Stimulated activated CD8-positive, alpha-beta memory T cell treated with anti-CD3 and anti-CD28 coated beads, Interleukin-12 subunit alpha, Interleukin-12 subunit beta, amount 100 ng/mL, for 24 hours (primary cell): ENCODE measurements at regions not wholly inside any gene's neighbourhood (a gene's known extent, or its start where the extent isn't known, plus 50 kb on each side); places are given as distances from the start of the nearest gene placed in this dataset.
"Not testable (repeated sequence)": the region's sequence is repeated elsewhere in the genome, so short reads cannot be mapped to it uniquely, and the experiment has no call there.

Experiments used
- DNase-seq: peaks from one replicate; pipeline ENCODE4 v3.0.0-alpha.2; 2020; ENCODE audit errors: extremely low read depth

DNA sequence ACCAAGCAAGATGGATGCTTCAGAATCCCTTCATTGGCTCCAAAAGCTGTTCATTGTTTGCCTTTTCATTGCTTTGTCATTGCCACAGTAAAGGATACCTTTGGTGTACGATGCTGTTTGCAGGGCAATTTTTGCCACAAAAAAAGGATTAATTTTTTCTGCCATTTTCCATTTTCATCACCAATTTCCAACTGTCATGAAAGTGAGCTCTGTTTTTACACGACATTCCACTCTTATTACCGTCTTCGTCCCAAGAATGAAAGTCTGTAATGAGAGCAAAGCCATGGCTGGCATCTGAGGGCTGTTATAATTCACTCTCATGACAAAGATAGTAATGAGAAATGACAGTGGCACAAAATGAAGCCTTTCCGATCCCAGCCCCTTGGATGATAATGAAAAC lies 272.7 kb upstream of the DCN start:
- DNase-seq = no peak

DNA sequence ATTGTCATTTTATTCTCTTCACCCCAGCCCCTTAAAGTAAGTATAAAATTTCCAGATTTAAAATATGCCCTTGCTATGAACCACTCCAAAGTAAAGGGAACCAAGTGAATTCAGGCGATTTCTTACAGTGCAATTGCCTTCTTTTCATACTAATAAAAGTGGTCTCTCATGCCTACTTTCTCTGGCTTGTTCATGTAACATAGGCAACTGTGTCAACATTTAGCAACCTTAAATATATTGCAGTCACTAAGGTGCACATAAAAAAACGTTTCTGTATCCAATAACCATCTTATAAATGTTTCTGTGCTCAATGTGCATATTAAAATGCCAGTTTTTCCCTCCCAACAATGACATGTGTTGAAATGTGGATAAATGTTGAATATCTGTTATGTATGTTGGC lies 271.6 kb upstream of the DCN start:
- DNase-seq = no peak

- not testable (repeated sequence) for DNase-seq
Measured at GRCh38 chr12:91452464-91452863, 269.8 kb upstream of the DCN start.

GRCh38 chr12:91441993-91442952 lies 259.7 kb upstream of the DCN start:
- no peak for DNase-seq

GRCh38 chr12:91441246-91441645 lies 258.6 kb upstream of the DCN start:
- DNase-seq = no peak

DNA sequence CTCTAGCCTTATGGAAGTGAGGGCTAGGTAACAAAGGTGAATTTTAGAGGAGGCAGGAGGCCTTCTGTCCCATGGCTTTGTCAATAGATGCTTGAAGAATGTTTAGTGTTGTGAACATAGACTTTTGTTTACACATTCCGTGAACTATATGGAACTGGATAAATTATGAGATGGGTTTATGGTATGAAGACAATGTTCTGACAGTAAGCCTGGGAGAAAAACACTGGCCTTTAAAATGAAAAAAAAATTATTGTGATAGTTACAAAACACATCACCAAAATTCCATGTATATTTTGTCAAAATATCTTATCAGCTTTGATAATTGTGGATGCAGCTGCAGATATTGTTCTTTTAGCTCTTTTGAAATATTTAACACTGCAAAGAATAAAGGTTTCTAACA lies 251.5 kb upstream of the DCN start:
- no peak for DNase-seq

DNA sequence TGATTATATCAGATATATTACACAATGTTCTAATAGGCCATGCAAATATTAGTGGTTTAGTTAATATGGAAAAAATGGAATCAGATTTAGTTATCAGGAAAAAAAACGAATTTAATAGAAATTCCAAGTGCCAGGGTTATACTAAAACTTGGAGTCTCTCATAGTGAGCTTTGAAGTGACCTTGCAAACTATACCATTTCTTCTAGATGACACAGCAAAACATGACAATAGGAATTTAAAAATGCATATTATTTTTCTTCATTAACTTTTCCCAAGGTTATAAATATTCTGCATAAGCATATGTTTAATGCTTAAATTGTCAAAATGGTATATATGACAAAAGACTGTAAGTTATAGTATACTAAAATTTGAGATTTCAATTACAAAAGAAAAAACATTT lies 250.1 kb upstream of the DCN start:
- no peak for DNase-seq

DNA sequence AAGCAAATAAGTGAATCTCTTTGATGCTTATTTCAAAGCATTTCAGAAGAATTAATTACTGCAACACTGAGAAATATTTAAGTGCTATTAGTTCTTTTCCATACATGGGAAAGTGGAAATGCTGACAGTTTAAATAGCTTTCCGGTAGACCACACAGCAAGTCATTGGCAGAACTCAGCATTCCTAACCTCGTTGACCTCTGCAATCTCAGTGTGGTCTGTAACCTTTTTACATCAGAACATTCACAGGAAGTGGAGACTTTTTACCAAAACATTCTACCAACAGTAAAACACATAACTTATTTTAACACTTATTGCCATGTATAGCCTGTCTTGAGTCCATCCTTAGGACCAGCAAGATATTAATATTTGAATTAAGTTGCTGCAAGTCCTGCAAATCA lies 249.5 kb upstream of the DCN start:
- DNase-seq = no peak

DNA sequence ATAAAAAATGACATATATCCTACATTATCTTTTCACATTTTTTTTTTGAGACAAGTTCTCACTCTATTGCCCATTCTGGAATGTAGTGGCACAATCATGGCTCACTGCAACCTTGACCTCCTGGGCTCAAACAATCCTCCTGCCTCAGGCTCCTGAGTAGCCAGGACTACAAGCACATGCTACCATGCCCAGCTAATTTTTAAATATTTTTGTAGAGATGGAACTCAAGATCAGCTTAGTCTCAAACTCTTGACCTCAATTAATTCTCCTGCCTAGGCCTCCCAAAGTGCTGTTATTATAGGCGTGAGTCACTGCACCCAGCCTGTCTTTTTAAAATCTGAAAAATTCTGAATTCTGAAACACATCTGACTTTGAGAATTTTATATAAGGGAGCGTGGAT lies 241.9 kb upstream of the DCN start:
- no peak for DNase-seq

DNA sequence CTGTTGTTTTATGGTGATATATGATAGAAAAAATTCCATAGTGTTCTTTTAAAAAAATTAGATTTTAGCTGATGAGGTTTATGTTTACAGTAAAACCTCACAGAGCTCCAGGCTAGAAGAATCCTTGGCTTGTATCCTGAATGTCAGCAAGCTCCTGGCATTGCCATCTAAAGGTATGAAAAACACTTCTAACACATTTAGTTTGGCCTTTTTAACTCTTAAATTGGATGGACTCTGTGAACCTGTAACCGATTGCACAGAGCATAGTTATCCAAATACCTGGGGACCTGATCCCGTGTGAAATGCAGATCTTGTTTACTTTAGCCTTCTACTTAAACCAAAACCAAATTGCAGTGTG lies 241.1 kb upstream of the DCN start:
- no peak for DNase-seq

DNA sequence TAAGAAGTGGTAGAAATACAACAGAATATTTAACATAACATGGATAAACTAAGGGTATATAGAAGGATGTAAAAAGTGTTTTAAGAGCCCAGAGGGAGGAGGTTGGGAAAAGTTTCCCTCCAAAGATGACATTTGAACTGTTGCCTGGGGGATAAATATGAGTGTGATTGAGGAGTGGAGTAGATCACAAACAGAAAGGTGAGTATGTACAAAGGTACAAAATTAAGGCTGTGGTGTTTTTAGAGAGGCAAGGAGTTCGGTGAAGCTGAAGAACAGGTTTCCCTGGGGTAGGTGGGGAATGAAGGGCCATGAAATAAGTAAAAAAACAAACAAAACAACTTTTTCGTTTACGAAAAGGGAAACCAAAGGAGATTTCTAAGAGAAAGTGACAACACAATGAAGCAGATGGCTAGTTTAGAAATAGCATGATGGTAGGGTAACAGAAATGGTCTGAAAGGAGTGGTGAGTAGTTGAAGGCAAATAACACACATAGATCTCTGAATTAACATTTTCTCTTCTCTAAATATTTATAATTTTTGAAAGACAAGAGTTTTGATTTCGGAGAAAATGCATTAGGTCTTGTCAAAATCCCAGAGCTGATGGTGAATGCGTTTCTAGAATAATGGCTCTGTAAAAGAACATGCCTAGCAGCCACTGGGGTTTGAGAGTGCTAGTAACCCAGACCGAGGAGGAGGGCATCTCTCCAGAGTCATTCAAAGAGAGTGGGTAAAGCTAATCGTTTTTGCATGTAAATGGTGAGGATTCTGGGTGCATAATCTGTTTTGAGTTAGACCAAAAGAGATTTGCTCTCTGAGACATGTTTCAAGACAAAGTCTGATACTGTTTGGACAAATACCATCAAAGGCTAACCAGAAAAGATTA lies 240.4 kb upstream of the DCN start:
- DNase-seq = no peak

DNA sequence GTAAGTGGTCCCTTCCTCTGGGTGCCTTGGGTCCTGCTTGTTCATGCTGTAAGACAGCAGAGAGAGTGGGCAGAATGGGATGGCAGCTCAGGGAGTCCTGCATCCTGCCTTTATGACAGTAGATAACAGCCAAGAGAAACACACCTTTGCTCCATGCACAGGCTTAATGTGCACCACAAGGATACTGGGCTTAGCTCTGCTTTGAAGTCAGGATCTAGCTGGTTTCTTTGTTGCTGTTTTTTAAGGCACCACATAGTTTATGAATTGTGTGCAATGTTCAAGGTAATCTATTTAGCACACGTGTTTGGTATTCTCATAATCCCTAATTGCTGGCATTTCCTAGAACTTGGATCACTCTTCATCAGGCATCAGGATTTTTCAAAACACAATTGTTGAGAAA lies 239.5 kb upstream of the DCN start:
- no peak for DNase-seq

DNA sequence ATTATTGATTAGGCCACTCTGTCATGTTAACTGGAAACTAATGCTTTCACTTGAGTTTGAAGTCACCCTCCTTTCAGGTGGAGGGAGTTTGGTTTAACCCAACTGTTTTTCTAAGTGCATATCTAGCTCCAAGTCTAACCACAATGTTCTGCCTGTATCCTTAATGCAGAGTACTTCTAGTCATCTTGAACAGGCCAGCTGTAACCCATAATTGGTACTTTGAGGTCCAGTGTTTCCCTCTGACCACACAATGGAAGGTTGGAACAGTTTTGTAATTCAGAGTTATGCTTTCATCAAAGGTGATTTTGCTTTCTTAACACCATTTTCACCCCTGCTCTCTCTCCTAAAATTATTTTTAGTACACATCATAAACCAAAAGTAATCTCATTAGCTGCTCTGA lies 237.2 kb upstream of the DCN start:
- DNase-seq = no peak

- DNase-seq = no peak
Measured at GRCh38 chr12:91418221-91419090, 235.8 kb upstream of the DCN start.

DNA sequence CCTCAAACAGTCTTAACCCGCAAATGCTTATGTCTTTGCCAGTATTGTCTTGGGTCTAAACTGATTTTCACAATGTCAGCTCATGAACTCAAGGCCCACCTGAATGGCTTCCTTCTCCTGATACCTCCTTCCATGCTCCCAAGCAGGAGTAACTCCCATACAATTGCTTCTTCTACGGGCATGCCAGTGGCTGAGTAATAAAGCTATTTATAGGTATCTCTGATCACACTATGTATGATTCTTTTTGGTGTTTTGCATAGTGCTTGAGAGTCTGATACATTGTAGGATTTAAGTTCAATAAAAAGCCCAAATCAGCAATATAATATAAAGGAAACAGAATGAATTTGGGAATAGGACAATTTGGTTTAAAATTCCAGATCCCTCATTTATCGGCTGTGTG lies 235.0 kb upstream of the DCN start:
- DNase-seq = no peak

DNA sequence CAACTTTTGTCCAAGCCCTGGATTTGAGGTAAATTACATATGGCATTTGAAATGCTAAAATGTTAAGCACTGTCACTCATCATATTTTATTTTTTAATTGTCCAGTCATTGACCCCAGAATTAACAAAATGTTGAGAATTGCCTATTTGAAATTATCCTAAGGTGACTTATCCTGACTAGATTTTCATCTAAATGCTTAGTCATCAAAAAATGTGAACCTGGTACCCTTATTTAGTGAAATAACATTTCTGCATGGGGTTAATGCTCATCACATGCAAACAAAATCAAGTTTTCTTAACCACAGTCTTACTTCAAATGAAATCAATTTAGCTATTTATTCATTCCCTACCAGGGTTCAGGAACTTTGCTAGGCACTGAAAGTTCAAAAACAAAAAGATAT lies 232.0 kb upstream of the DCN start:
- DNase-seq = no peak

GRCh38 chr12:91413581-91414546 lies 231.2 kb upstream of the DCN start:
- DNase-seq = no peak

DNA sequence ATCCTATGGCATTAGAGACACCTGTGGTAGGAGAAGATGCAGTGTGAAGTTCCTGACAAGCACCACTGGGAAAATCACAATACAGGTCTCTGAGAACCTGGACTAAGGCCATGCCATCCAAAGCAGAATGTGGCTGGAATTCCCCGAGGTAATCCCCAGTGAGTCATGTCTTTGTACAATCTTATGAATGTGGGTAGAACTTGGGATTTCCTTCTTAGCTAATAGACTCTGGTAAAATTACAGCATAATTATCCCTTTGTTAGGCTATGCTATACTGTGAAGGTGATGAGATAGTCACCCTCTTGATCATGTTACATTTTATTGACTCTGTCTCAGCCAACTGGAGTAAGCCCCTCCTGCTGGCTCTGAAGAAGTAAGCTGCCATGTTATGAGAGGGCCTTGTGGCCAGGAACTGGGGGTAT lies 224.3 kb upstream of the DCN start:
- no peak for DNase-seq

DNA sequence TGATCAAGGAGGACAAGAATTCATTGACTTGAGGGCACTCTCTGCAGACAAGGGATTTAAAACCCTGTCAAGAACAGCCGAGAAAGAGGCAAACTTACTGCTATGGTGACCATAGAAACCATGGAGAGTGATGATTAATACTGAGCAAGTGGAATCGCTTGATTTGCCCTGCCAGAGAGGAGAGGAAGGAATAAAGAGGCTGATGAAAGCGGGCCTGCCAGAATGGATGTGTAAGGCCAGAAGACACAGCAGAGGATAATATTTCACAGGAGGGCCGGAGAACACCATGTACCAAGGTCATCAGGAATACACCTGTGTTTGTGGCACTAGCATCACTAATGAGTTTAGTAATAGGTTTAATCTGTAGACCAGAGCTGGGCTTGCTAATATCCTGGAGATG lies 221.8 kb upstream of the DCN start:
- DNase-seq = no peak

DNA sequence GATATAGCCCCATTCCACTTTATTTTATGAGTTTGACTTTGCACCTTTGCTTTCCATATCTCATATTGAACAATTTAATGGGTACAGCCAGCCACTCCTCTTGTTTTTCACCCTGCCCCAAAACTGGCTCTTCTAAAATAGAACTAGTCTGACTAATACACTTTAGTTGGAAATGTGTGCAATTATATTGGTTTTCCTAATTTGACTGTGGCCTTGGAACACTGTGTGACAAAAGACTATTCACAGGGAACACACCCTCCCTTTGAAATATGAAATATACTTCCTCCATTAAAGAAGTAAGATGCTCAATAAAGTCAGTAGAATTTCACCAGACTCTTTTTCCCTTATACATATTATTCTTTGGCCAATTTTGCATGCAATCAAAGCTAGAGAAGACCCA lies 218.6 kb upstream of the DCN start:
- no peak for DNase-seq

DNA sequence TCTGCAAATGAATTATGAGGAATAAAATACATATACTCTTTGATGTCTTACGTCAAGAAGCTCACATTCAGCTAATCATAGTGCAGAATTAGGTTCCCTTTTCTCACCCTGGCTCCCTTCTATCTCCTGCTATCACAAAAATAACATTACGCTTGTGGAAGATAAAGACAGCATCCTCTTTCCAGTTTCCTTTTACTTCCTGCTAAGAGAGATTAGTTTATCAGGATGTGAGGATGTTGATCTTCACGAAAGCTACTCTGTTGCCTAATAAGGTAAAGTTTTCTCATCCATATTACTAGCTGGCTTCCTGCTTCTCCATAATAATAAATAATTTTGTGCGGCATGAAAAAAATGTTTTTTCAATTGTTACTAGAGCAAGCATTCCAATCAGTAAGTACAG lies 217.7 kb upstream of the DCN start:
- DNase-seq = no peak
